G401.6 (cell line): ENCODE measurements at regions not wholly inside any gene's neighbourhood (a gene's known extent, or its start where the extent isn't known, plus 50 kb on each side); places are given as distances from the start of the nearest gene placed in this dataset.
"Not testable (repeated sequence)": the region's sequence is repeated elsewhere in the genome, so short reads cannot be mapped to it uniquely, and the experiment has no call there.

Source experiments
- FAIRE-seq: peaks from 2 replicates; lab custom pipeline; 2012; peaks lifted over from hg19 to GRCh38; lab: Jason Lieb, UNC

- no peak for FAIRE-seq
Observed at GRCh38 chr22:48635816-48636215, 1191.9 kb downstream of the BRD1 start.

- no peak for FAIRE-seq
Observed at GRCh38 chr22:48635031-48635430, 1192.6 kb downstream of the BRD1 start.

GRCh38 chr22:48633996-48634836 lies 1193.5 kb downstream of the BRD1 start:
- FAIRE-seq, result no peak

GRCh38 chr22:48632646-48633246 lies 1194.9 kb downstream of the BRD1 start:
- no peak for FAIRE-seq

GRCh38 chr22:48631288-48631863 lies 1196.3 kb downstream of the BRD1 start:
- FAIRE-seq, result no peak

- FAIRE-seq, result no peak
Observed at GRCh38 chr22:48630848-48631247, 1196.8 kb downstream of the BRD1 start.

- FAIRE-seq, result no peak
Observed at GRCh38 chr22:48630433-48630754, 1197.3 kb downstream of the BRD1 start.

GRCh38 chr22:48629631-48630432 lies 1197.8 kb downstream of the BRD1 start:
- FAIRE-seq, result no peak

- no peak for FAIRE-seq
Observed at GRCh38 chr22:48628891-48629543, 1198.7 kb downstream of the BRD1 start.

- no peak for FAIRE-seq
Observed at GRCh38 chr22:48627966-48628365, 1199.7 kb downstream of the BRD1 start.

- no peak for FAIRE-seq
Observed at GRCh38 chr22:48627203-48627602, 1200.5 kb downstream of the BRD1 start.

GRCh38 chr22:48624401-48624800 lies 1203.3 kb downstream of the BRD1 start:
- no peak for FAIRE-seq

GRCh38 chr22:48622891-48623545 lies 1204.7 kb downstream of the BRD1 start:
- FAIRE-seq, result no peak

- no peak for FAIRE-seq
Observed at GRCh38 chr22:48621085-48621484, 1206.6 kb downstream of the BRD1 start.

- FAIRE-seq, result not testable (repeated sequence)
Observed at GRCh38 chr22:48620460-48620859, 1207.2 kb downstream of the BRD1 start.

GRCh38 chr22:48619721-48620120 lies 1208.0 kb downstream of the BRD1 start:
- no peak for FAIRE-seq

GRCh38 chr22:48618326-48618725 lies 1209.3 kb downstream of the BRD1 start:
- no peak for FAIRE-seq

- no peak for FAIRE-seq
Observed at GRCh38 chr22:48616656-48617055, 1211.0 kb downstream of the BRD1 start.

- FAIRE-seq, result no peak
Observed at GRCh38 chr22:48615171-48616008, 1212.3 kb downstream of the BRD1 start.

- FAIRE-seq, result no peak
Observed at GRCh38 chr22:48613566-48614200, 1214.0 kb downstream of the BRD1 start.
